HCT116 (cell line): ENCODE measurements at regions not wholly inside any gene's neighbourhood (a gene's known extent, or its start where the extent isn't known, plus 50 kb on each side); places are given as distances from the start of the nearest gene placed in this dataset.

ENCODE experiments used
- ATAC-seq: fragments of 200-7000 bp; cut with Tn5 transposase; 2 replicates; pipeline ENCODE4 v1.9.1; 2020; ENCODE audit warnings: mild to moderate bottlenecking, moderate library complexity
- BruUV-seq: library from RNA; stranded (reverse); fragments of 400-500 nt; replicated peaks from 2 replicates; lab custom pipeline; 2021; lab: Mats Ljungman, UMichigan
- CTCF ChIA-PET: fragments of 300-600 bp; sonication (Branson Sonifier 250); formaldehyde crosslinking; loops from one replicate; lab custom pipeline; 2021; ENCODE audit warnings: antibody characterized with exemption; lab: Charles Lee
- POLR2A ChIA-PET: fragments of 300-600, 350-600 bp; sonication (Branson Sonifier 250); formaldehyde crosslinking; loops from one replicate; lab custom pipeline; 2021; ENCODE audit warnings: antibody characterized with exemption; lab: Charles Lee
- RAD21 ChIA-PET, 2 experiments: fragments of 300-600 bp; sonication (Branson Sonifier 250); formaldehyde crosslinking; loops; one replicate each; lab custom pipeline; 2023; ENCODE audit warnings: low total read pairs in 2 of 2; ENCODE audit not compliant: uncharacterized antibody in 2 of 2, unreplicated experiment in 2 of 2, low non-redundant PET in 1 of 2; lab: Charles Lee
- DNase-seq: peaks from one replicate; pipeline ENCODE4 v3.0.0-alpha.2; 2010; ENCODE audit warnings: low read depth, low spot score
- H2AFZ ChIP-seq: fragments of 200-600 bp; shearing (Covaris generic), sonication (generic); 2 replicates; pipeline ENCODE4 v1.6.1; 2017; ENCODE audit warnings: low read depth, mixed run types, mixed read lengths, antibody characterized with exemption, low read length; ENCODE audit not compliant: poor library complexity, severe bottlenecking
- H3K27ac ChIP-seq: 2 replicates; pipeline ENCODE4 v1.5.1; 2012; ENCODE audit warnings: low read depth, low read length
- H3K27me3 ChIP-seq: fragments of 200-600 bp; sonication (generic); 2 replicates; pipeline ENCODE4 v1.6.1; 2016; ENCODE audit warnings: mixed run types, low read length, mixed read lengths; ENCODE audit not compliant: insufficient read depth
- H3K36me3 ChIP-seq, 2 experiments: fragments of 200-500 bp in 1 of 2; fragments of 200-600 bp in 1 of 2; sonication (Bioruptor generic) in 1 of 2; sonication (generic) in 1 of 2; 2 replicates each; pipeline versions ENCODE4 v1.5.1 to v1.6.1; 2014 to 2016; ENCODE audit warnings: low read length in 2 of 2, inconsistent platforms in 1 of 2, mixed read lengths in 1 of 2, mixed run types in 1 of 2; ENCODE audit not compliant: insufficient read depth in 2 of 2, control insufficient read depth in 1 of 2
- H3K4me1 ChIP-seq, 2 experiments: fragments of 200-600 bp in 1 of 2; sonication (generic) in 1 of 2; 2 replicates each; pipeline versions ENCODE4 v1.5.1 to v1.6.1; 2012 to 2017; ENCODE audit warnings: low read length in 2 of 2, inconsistent platforms in 1 of 2, mild to moderate bottlenecking in 1 of 2, mixed read lengths in 1 of 2, mixed run types in 1 of 2, moderate library complexity in 1 of 2; ENCODE audit not compliant: insufficient read depth in 2 of 2, control insufficient read depth in 1 of 2
- H3K4me2 ChIP-seq: fragments of 200-600 bp; sonication (generic); 2 replicates; pipeline ENCODE4 v1.6.1; 2017; ENCODE audit warnings: mixed run types, low read length, mixed read lengths
- H3K4me3 ChIP-seq, 2 experiments: fragments of 200-600 bp in 1 of 2; sonication (generic) in 1 of 2; replicated peaks in 1 of 2; 2 replicates each; pipeline ENCODE4 v1.5.1; 2011 to 2016; ENCODE audit warnings: low read length in 2 of 2, control low read depth in 1 of 2, low read depth in 1 of 2, mild to moderate bottlenecking in 1 of 2, mixed read lengths in 1 of 2, mixed run types in 1 of 2
- H3K79me2 ChIP-seq: fragments of 200-600 bp; sonication (generic); 2 replicates; pipeline ENCODE4 v1.6.1; 2017; ENCODE audit warnings: mild to moderate bottlenecking, mixed run types, low read length, moderate library complexity, mixed read lengths; ENCODE audit not compliant: insufficient read depth
- H3K9ac ChIP-seq: fragments of 200-600 bp; sonication (generic); 2 replicates; pipeline ENCODE4 v1.6.1; 2016; ENCODE audit warnings: low read length, mixed read lengths
- H3K9me2 ChIP-seq: fragments of 200-600 bp; sonication (generic), shearing (Covaris generic); 2 replicates; pipeline ENCODE4 v1.6.1; 2017; ENCODE audit warnings: mixed run types, mild to moderate bottlenecking, moderate library complexity; ENCODE audit not compliant: insufficient read depth
- H3K9me3 ChIP-seq, 2 experiments: fragments of 200-500 bp in 1 of 2; fragments of 200-600 bp in 1 of 2; sonication (Bioruptor generic) in 1 of 2; sonication (generic) in 1 of 2; 2 replicates each; pipeline ENCODE4 v1.6.1; 2014 to 2017; ENCODE audit warnings: low read length in 2 of 2, mixed read lengths in 2 of 2, inconsistent platforms in 1 of 2, low read depth in 1 of 2, mild to moderate bottlenecking in 1 of 2, mixed run types in 1 of 2, moderate library complexity in 1 of 2; ENCODE audit not compliant: control insufficient read depth in 1 of 2, insufficient read depth in 1 of 2
- H4K20me1 ChIP-seq: fragments of 200-600 bp; sonication (generic), shearing (Covaris generic); 2 replicates; pipeline ENCODE4 v1.6.1; 2017; ENCODE audit warnings: mixed run types, mild to moderate bottlenecking, moderate library complexity; ENCODE audit not compliant: insufficient read depth
- CBX3 ChIP-seq: IDR thresholded peaks from 2 replicates; pipeline ENCODE4 v1.6.1; 2012; ENCODE audit warnings: low read depth
- EGR1 ChIP-seq: IDR thresholded peaks from 2 replicates; pipeline ENCODE4 v1.6.1; 2012; ENCODE audit warnings: low read depth
- ELF1 ChIP-seq: IDR thresholded peaks from 2 replicates; pipeline ENCODE4 v1.6.1; 2012; ENCODE audit warnings: low read depth, borderline replicate concordance
- RAD21 ChIP-seq: IDR thresholded peaks from 2 replicates; pipeline ENCODE4 v1.6.1; 2012; ENCODE audit warnings: low read depth, mild to moderate bottlenecking
- SIN3A ChIP-seq: IDR thresholded peaks from 2 replicates; pipeline ENCODE4 v1.6.1; 2012; ENCODE audit warnings: low read depth
- SP1 ChIP-seq: IDR thresholded peaks from 2 replicates; pipeline ENCODE4 v1.6.1; 2012; ENCODE audit warnings: low read depth
- SRF ChIP-seq: IDR thresholded peaks from 2 replicates; pipeline ENCODE4 v1.6.1; 2012; ENCODE audit warnings: low read depth
- YY1 ChIP-seq: IDR thresholded peaks from 2 replicates; pipeline ENCODE4 v1.6.1; 2011; ENCODE audit warnings: low read length, low read depth, moderate library complexity, mild to moderate bottlenecking; ENCODE audit not compliant: insufficient replicate concordance; ENCODE audit errors: extremely low read depth
- ZNF274 ChIP-seq: fragments of 200-500 bp; sonication (Bioruptor generic); IDR thresholded peaks from 2 replicates; pipeline ENCODE4 v1.6.1; 2014; ENCODE audit warnings: mild to moderate bottlenecking, low read depth, low read length, inconsistent platforms
- intact Hi-C: fragments of 100-400 bp; cut with micrococcal nuclease; formaldehyde crosslinking; loops from 2 replicates; pipeline ENCODE4 v1.10.0; 2022
- TF ChIP-seq, protein P1 (sequence below), 3 experiments: fragments of 200-600 bp in 1 of 3; sonication (generic) in 1 of 3; IDR thresholded peaks in 2 of 3; conservative IDR thresholded peaks in 1 of 3; 2 replicates each; pipeline ENCODE4 v1.5.1; 2012 to 2017; ENCODE audit warnings: low read depth in 2 of 3, low read length in 2 of 3, antibody characterized with exemption in 1 of 3, borderline replicate concordance in 1 of 3, control low read depth in 1 of 3, mild to moderate bottlenecking in 1 of 3, mixed read lengths in 1 of 3, mixed run types in 1 of 3, moderate library complexity in 1 of 3; ENCODE audit not compliant: insufficient read depth in 1 of 3
- TF ChIP-seq, protein P2 (sequence below): IDR thresholded peaks from 2 replicates; pipeline ENCODE4 v1.6.1; 2012
- TF ChIP-seq, protein P3 (sequence below): IDR thresholded peaks from 2 replicates; pipeline ENCODE4 v1.6.1; 2012

DNA sequence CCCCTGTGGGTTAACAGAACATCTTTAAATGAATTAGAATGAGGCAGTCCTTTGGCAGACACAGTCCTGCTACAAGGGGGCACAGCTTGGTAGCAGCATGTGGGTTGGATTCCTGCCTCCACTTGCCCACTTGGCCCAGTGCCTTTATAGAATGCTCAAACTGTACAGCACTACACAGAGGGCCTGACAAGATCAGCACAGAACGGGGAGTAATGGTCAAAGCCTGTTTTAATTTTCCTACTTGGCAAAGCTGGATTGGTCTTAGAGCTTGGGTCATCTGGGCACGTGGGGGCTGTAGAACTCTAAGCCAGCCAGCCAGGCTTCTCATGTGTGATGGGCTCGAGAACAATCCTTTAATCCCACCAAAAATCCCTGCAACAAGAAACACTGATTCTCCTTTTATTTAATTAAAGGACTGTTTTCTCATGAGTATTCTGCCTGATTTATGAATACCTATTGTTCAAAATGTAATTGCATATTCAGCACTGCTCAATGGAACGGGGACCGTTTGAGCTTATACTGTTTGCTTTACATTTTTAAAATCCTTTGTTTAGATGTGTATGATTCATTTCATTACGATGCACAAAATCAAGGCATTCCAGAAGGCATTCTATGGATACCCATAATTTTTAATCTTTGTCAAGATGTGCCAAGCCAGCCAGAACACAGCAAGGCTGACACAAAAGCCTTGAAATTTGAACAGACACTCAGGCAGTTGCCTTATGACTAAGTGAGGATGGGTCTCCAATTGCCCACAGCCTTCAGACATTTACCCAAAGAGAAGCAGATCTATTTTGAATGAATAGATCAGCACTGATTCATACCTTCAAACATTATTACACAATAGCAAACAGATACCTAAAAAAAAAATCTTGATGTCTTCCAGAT is 249.3 kb upstream of the TGFBR2 start:
- no TSS peak for BruUV-seq

More for the DNA sequence above, 249.3 kb upstream of the TGFBR2 start:
- CTCF ChIA-PET = no interaction called here
- no peak overlapping the region for H3K4me3 ChIP-seq
- H3K9me2 ChIP-seq = no peaks in the 10 kb centered on the region
- intact Hi-C loops = no loop called here
- no peaks in the 10 kb centered on the region for H4K20me1 ChIP-seq
- no peak for TF ChIP-seq CBX3
- TF ChIP-seq, protein P1, sequence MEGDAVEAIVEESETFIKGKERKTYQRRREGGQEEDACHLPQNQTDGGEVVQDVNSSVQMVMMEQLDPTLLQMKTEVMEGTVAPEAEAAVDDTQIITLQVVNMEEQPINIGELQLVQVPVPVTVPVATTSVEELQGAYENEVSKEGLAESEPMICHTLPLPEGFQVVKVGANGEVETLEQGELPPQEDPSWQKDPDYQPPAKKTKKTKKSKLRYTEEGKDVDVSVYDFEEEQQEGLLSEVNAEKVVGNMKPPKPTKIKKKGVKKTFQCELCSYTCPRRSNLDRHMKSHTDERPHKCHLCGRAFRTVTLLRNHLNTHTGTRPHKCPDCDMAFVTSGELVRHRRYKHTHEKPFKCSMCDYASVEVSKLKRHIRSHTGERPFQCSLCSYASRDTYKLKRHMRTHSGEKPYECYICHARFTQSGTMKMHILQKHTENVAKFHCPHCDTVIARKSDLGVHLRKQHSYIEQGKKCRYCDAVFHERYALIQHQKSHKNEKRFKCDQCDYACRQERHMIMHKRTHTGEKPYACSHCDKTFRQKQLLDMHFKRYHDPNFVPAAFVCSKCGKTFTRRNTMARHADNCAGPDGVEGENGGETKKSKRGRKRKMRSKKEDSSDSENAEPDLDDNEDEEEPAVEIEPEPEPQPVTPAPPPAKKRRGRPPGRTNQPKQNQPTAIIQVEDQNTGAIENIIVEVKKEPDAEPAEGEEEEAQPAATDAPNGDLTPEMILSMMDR (IDR thresholded peaks at IDR 0.05 in 2 of 3, conservative IDR thresholded peaks at IDR 0.05 in 1 of 3; ENCODE audit: borderline replicate concordance in 1 of 3, insufficient read depth in 1 of 3, low read depth in 2 of 3, low read length in 2 of 3) = no peak
- no peak for TF ChIP-seq SIN3A
- no peak for TF ChIP-seq ZNF274
- no peak for TF ChIP-seq RAD21
- TF ChIP-seq, protein P2, sequence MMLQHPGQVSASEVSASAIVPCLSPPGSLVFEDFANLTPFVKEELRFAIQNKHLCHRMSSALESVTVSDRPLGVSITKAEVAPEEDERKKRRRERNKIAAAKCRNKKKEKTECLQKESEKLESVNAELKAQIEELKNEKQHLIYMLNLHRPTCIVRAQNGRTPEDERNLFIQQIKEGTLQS = no peak
- TF ChIP-seq SP1 = no peak
- no peak for TF ChIP-seq EGR1
- TF ChIP-seq SRF = no peak
- TF ChIP-seq YY1 = no peak
- no peak for TF ChIP-seq ELF1
- TF ChIP-seq, protein P3, sequence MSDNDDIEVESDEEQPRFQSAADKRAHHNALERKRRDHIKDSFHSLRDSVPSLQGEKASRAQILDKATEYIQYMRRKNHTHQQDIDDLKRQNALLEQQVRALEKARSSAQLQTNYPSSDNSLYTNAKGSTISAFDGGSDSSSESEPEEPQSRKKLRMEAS = no peak
- TF ChIP-seq, all 23 proteins: peak for 0
- Histone ChIP-seq H3K36me3 (no peaks in the 10 kb centered on the region), H3K27ac (no peak overlapping the region), H3K79me2 (no peaks in the 10 kb centered on the region), H3K27me3 (no peaks in the 10 kb centered on the region), H3K4me2 (no peak overlapping the region), H3K4me1 (peaks cover 3 to 6% of the 10 kb centered on the region in 2 experiments; a peak in 1 of 4 replicates), H3K9ac (no peak overlapping the region), H2AFZ (no peak overlapping the region), H3K9me3 (no peaks in the 10 kb centered on the region)
- DNase-seq (no peak), ATAC-seq (no peak)
- POLR2A ChIA-PET = no interaction called here
- RAD21 ChIA-PET = no interaction called here
